Type B pancreatic cell (in vitro differentiated cells): ENCODE measurements at regions not wholly inside any gene's neighbourhood (a gene's known extent, or its start where the extent isn't known, plus 50 kb on each side); places are given as distances from the start of the nearest gene placed in this dataset.
A peak's percentile ranks its signal among the peaks of the same experiment; 100 is the strongest.

Experiments
- DNase-seq: peaks from one replicate; pipeline ENCODE4 v3.0.0; 2021; ENCODE audit warnings: mixed read lengths; ENCODE audit not compliant: unreplicated experiment; ENCODE audit errors: extremely low spot score
- H3K27ac Mint-ChIP-seq: 2 replicates; pipeline ENCODE4 v1.8.0; 2021; ENCODE audit warnings: mild to moderate bottlenecking, mixed read lengths
- H3K27me3 Mint-ChIP-seq: 2 replicates; pipeline ENCODE4 v1.8.0; 2021; ENCODE audit warnings: mixed read lengths
- H3K36me3 Mint-ChIP-seq: 2 replicates; pipeline ENCODE4 v1.8.0; 2021; ENCODE audit warnings: mixed read lengths
- H3K4me1 Mint-ChIP-seq: one replicate; pipeline ENCODE4 v1.8.0; 2021; ENCODE audit warnings: mixed read lengths; ENCODE audit not compliant: unreplicated experiment
- H3K4me3 Mint-ChIP-seq: 2 replicates; pipeline ENCODE4 v1.8.0; 2021; ENCODE audit warnings: mild to moderate bottlenecking, mixed read lengths
- H3K9me3 Mint-ChIP-seq: 2 replicates; pipeline ENCODE4 v1.8.0; 2021; ENCODE audit warnings: mixed read lengths
- CTCF ChIP-seq: fragments of 200-600 bp; sonication (generic); conservative IDR thresholded peaks from 2 replicates; pipeline ENCODE4 v1.5.0; 2021; ENCODE audit warnings: antibody characterized with exemption, mild to moderate bottlenecking

- Mint-ChIP-seq H3K4me1 (peaks cover 32% of the 10 kb centered on the region), H3K27ac (no peak overlapping the region), H3K36me3 (no peaks in the 10 kb centered on the region), H3K27me3 (no peaks in the 10 kb centered on the region), H3K4me3 (no peak overlapping the region), H3K9me3 (no peaks in the 10 kb centered on the region)
- DNase-seq: no peak
- TF ChIP-seq CTCF: no peak
These were observed 70.4 kb downstream of the ARHGAP35 start for GRCh38 chr19:46931202-46931601.

DNA sequence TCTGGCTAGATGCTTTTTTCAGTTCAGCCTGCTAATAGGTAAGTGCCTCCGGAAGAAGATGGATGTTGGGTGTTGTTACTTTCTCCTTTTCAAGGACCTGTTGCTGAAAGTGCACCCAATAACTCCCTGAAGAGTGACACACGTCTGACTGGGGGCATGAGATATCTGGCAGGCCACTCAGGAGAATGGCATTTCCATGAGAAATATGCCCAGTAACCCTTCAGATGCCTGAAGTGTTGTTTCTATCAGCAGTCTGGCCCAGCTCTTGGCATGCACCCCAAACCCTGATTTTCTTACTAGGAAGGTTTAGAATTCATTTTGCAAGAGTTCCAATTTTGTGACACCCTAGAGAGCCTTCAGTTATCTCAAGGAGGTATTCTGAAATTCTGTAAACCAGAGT lies 71.5 kb downstream of the ARHGAP35 start:
- H3K27me3 Mint-ChIP-seq: no peaks in the 10 kb centered on the region
- H3K4me1 Mint-ChIP-seq: peaks cover 20% of the 10 kb centered on the region
- no peak for DNase-seq
- H3K27ac Mint-ChIP-seq: no peak overlapping the region
- TF ChIP-seq CTCF: no peak
- H3K4me3 Mint-ChIP-seq: no peak overlapping the region
- no peaks in the 10 kb centered on the region for H3K9me3 Mint-ChIP-seq
- no peaks in the 10 kb centered on the region for H3K36me3 Mint-ChIP-seq

- Mint-ChIP-seq H3K4me1 (peaks cover 12% of the 10 kb centered on the region), H3K36me3 (peaks cover 5% of the 10 kb centered on the region), H3K9me3 (no peaks in the 10 kb centered on the region), H3K27me3 (no peaks in the 10 kb centered on the region), H3K27ac (no peak overlapping the region), H3K4me3 (no peak overlapping the region)
- no peak for DNase-seq
- TF ChIP-seq CTCF: no peak
These were observed 74.4 kb downstream of the ARHGAP35 start for GRCh38 chr19:46935066-46935663.

GRCh38 chr19:46943150-46943946 lies 76.3 kb upstream of the NPAS1 start:
- H3K9me3 Mint-ChIP-seq: no peaks in the 10 kb centered on the region
- H3K4me1 Mint-ChIP-seq: peaks cover 44% of the 10 kb centered on the region

DNA sequence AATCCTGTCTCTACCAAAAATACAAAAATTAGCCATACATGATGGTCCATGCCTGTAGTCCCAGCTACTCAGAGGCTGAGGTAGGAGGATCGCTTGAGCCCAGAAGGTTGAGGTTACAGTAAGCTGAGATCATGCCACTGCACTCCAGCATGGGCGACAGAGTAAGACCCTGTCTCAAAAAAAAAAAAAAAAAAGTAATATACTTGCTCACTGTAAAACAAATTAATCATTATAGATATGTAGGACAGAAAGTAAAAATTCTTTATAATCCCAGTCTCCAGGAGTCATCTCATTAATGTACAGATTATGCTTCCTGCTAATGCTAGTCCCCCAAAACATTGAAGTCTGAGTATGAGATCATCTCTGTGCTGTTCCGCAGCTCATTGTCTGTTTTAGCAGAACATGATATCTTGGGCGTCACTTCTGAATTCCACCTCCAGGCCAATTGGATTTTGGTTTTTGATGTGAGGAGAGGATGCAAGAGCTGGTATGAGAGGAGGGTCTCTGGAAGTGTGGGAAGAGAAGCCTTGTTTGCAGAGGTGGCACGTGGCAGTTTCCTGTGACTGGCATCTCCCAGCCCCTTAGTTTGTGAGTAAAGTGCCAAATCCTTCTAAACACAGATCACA lies 75.4 kb upstream of the NPAS1 start:
- Mint-ChIP-seq H3K4me1 (peaks cover 47% of the 10 kb centered on the region), H3K27me3 (no peaks in the 10 kb centered on the region), H3K36me3 (peaks cover 25% of the 10 kb centered on the region), H3K9me3 (no peaks in the 10 kb centered on the region), H3K4me3 (peak overlapping the region; percentile 3), H3K27ac (peak overlapping the region; percentile 62)
- DNase-seq: no peak
- no peak for TF ChIP-seq CTCF

More at GRCh38 chr19:46943150-46943946, 76.3 kb upstream of the NPAS1 start:
- H3K27ac Mint-ChIP-seq: peak overlapping the region; percentile 63
- no peak overlapping the region for H3K4me3 Mint-ChIP-seq
- H3K27me3 Mint-ChIP-seq: no peaks in the 10 kb centered on the region
- no peak for DNase-seq
- peaks cover 24% of the 10 kb centered on the region for H3K36me3 Mint-ChIP-seq
- TF ChIP-seq CTCF: no peak
